Caco-2 (cell line): ENCODE measurements at regions not wholly inside any gene's neighbourhood (a gene's known extent, or its start where the extent isn't known, plus 50 kb on each side); places are given as distances from the start of the nearest gene placed in this dataset.

Experiments
- BruUV-seq: library from RNA; stranded (reverse); fragments of 400-500 nt; replicated peaks from 2 replicates; lab custom pipeline; 2021; lab: Mats Ljungman, UMichigan
- CTCF ChIA-PET: fragments of 300-600 bp; sonication (Branson Sonifier 250); formaldehyde crosslinking; loops from one replicate; lab custom pipeline; 2022; ENCODE audit warnings: antibody characterized with exemption; lab: Charles Lee
- POLR2A ChIA-PET: fragments of 300-600 bp; sonication (Branson Sonifier 250); formaldehyde crosslinking; loops from one replicate; lab custom pipeline; 2022; ENCODE audit warnings: antibody characterized with exemption; lab: Charles Lee
- DNase-seq, 2 experiments: peaks; one replicate each; pipeline versions ENCODE4 v3.0.0 to v3.0.0-alpha.2; 2020 to 2022
- H3K27me3 ChIP-seq: replicated peaks from 2 replicates; pipeline ENCODE4 v1.6.0; 2011; ENCODE audit warnings: low read length; ENCODE audit not compliant: control insufficient read depth, insufficient read depth
- H3K36me3 ChIP-seq: 2 replicates; pipeline ENCODE4 v1.5.1; 2011; ENCODE audit warnings: low read length; ENCODE audit not compliant: control insufficient read depth, insufficient read depth
- H3K4me1 ChIP-seq: fragments of 250-450 bp; sonication (Bioruptor Pico); 2 replicates; pipeline ENCODE4 v1.5.1; 2020; ENCODE audit warnings: mild to moderate bottlenecking
- H3K4me3 ChIP-seq: 2 replicates; pipeline ENCODE4 v1.5.1; 2011; ENCODE audit warnings: low read depth, mild to moderate bottlenecking, control low read depth, low read length
- H3K9me3 ChIP-seq: fragments of 250-450 bp; sonication (Bioruptor Pico); 2 replicates; pipeline ENCODE4 v1.5.1; 2020; ENCODE audit warnings: mild to moderate bottlenecking, moderate library complexity
- H3K27ac Mint-ChIP-seq: one replicate; pipeline ENCODE4 v1.8.0; 2022; ENCODE audit warnings: mixed read lengths; ENCODE audit not compliant: unreplicated experiment
- H3K27me3 Mint-ChIP-seq: one replicate; pipeline ENCODE4 v1.8.0; 2022; ENCODE audit warnings: mixed read lengths; ENCODE audit not compliant: insufficient read depth, unreplicated experiment
- H3K36me3 Mint-ChIP-seq: one replicate; pipeline ENCODE4 v1.8.0; 2022; ENCODE audit warnings: mild to moderate bottlenecking, mixed read lengths; ENCODE audit not compliant: insufficient read depth, unreplicated experiment
- H3K4me1 Mint-ChIP-seq: one replicate; pipeline ENCODE4 v1.8.0; 2022; ENCODE audit warnings: low read depth, mixed read lengths; ENCODE audit not compliant: unreplicated experiment
- H3K4me3 Mint-ChIP-seq: one replicate; pipeline ENCODE4 v1.8.0; 2022; ENCODE audit warnings: mild to moderate bottlenecking, moderate library complexity, mixed read lengths; ENCODE audit not compliant: unreplicated experiment
- H3K9me3 Mint-ChIP-seq: one replicate; pipeline ENCODE4 v1.8.0; 2022; ENCODE audit warnings: mixed read lengths; ENCODE audit not compliant: unreplicated experiment
- CTCF ChIP-seq, 2 experiments: fragments of 200-600 bp in 1 of 2; IDR thresholded peaks; 1 replicate in 1 of 2; 2 replicates in 1 of 2; pipeline versions ENCODE4 v1.5.1 to v1.8.0; 2011 to 2022; ENCODE audit warnings: antibody characterized with exemption in 1 of 2, control low read depth in 1 of 2, inconsistent platforms in 1 of 2, low read depth in 1 of 2, low read length in 1 of 2, mild to moderate bottlenecking in 1 of 2, moderate library complexity in 1 of 2; ENCODE audit not compliant: insufficient read depth in 1 of 2, severe bottlenecking in 1 of 2, unreplicated experiment in 1 of 2
- intact Hi-C: fragments of 100-400 bp; cut with micrococcal nuclease; formaldehyde crosslinking; loops from one replicate; pipeline ENCODE4 v1.10.0; 2022; ENCODE audit not compliant: unreplicated experiment

GRCh38 chr6:169984181-169985120 lies 233.0 kb downstream of the ERMARD start:
- no TSS peak for BruUV-seq
- ChIA-PET POLR2A (no interaction called here), CTCF (interaction anchor here (1.1 kb wide), 1 partner anchor 195 kb away, joined by 3 read pairs; no protein-coding TSS in a partner anchor)
- Mint-ChIP-seq H3K4me1 (no peaks in the 10 kb centered on the region), H3K27me3 (no peaks in the 10 kb centered on the region), H3K36me3 (no peaks in the 10 kb centered on the region), H3K4me3 (no peak overlapping the region), H3K9me3 (no peaks in the 10 kb centered on the region), H3K27ac (no peak overlapping the region)
- no peak for TF ChIP-seq CTCF (IDR thresholded peaks at IDR 0.05; ENCODE audit: insufficient read depth in 1 of 2, low read depth in 1 of 2, low read length in 1 of 2, severe bottlenecking in 1 of 2, unreplicated experiment in 1 of 2)
- DNase-seq, result no peak
- Histone ChIP-seq H3K36me3 (no peaks in the 10 kb centered on the region), H3K4me3 (no peak overlapping the region), H3K9me3 (no peaks in the 10 kb centered on the region), H3K4me1 (no peaks in the 10 kb centered on the region), H3K27me3 (no peaks in the 10 kb centered on the region)
- intact Hi-C loops, result no loop called here

- ChIA-PET CTCF (interaction anchor here (1.1 kb wide), 1 partner anchor 194 kb away, joined by 3 read pairs; no protein-coding TSS in a partner anchor), POLR2A (no interaction called here)
- H3K4me1 ChIP-seq, result no peaks in the 10 kb centered on the region
- Mint-ChIP-seq H3K36me3 (no peaks in the 10 kb centered on the region), H3K27ac (no peak overlapping the region), H3K9me3 (no peaks in the 10 kb centered on the region), H3K4me1 (no peaks in the 10 kb centered on the region), H3K27me3 (no peaks in the 10 kb centered on the region), H3K4me3 (no peak overlapping the region)
- intact Hi-C loops, result no loop called here
- no peaks in the 10 kb centered on the region for H3K9me3 ChIP-seq
- no peak for TF ChIP-seq CTCF (IDR thresholded peaks at IDR 0.05; ENCODE audit: insufficient read depth in 1 of 2, low read depth in 1 of 2, low read length in 1 of 2, severe bottlenecking in 1 of 2, unreplicated experiment in 1 of 2)
- no peaks in the 10 kb centered on the region for H3K27me3 ChIP-seq
- no peak overlapping the region for H3K4me3 ChIP-seq
- H3K36me3 ChIP-seq, result no peaks in the 10 kb centered on the region
- DNase-seq, result no peak
- BruUV-seq, result no TSS peak
These were observed 232.2 kb downstream of the ERMARD start for GRCh38 chr6:169983651-169984050.

GRCh38 chr6:169982461-169983386 lies 231.3 kb downstream of the ERMARD start:
- H3K4me3 ChIP-seq, result no peak overlapping the region
- TF ChIP-seq CTCF (IDR thresholded peaks at IDR 0.05; ENCODE audit: insufficient read depth in 1 of 2, low read depth in 1 of 2, low read length in 1 of 2, severe bottlenecking in 1 of 2, unreplicated experiment in 1 of 2), result no peak
- intact Hi-C loops, result no loop called here
- Mint-ChIP-seq H3K27ac (no peak overlapping the region), H3K4me1 (no peaks in the 10 kb centered on the region), H3K9me3 (no peaks in the 10 kb centered on the region), H3K4me3 (no peak overlapping the region), H3K27me3 (no peaks in the 10 kb centered on the region), H3K36me3 (no peaks in the 10 kb centered on the region)
- no peaks in the 10 kb centered on the region for H3K36me3 ChIP-seq
- ChIA-PET POLR2A (no interaction called here), CTCF (no interaction called here)
- no peaks in the 10 kb centered on the region for H3K9me3 ChIP-seq
- DNase-seq, result no peak
- no TSS peak for BruUV-seq
- H3K27me3 ChIP-seq, result no peaks in the 10 kb centered on the region
- H3K4me1 ChIP-seq, result no peaks in the 10 kb centered on the region
